Mesothelial cell of epicardium (in vitro differentiated cells): ENCODE measurements at regions not wholly inside any gene's neighbourhood (a gene's known extent, or its start where the extent isn't known, plus 50 kb on each side); places are given as distances from the start of the nearest gene placed in this dataset.

Experiments
- DNase-seq, 2 experiments: peaks; one replicate each; pipeline ENCODE4 v3.0.0; 2021; ENCODE audit warnings: low spot score in 2 of 2; ENCODE audit not compliant: unreplicated experiment in 2 of 2
- H3K27ac Mint-ChIP-seq: 2 replicates; pipeline ENCODE4 v1.8.0; 2021; ENCODE audit warnings: mixed read lengths
- H3K27me3 Mint-ChIP-seq: 2 replicates; pipeline ENCODE4 v1.8.0; 2021; ENCODE audit warnings: low read depth, mixed read lengths
- H3K36me3 Mint-ChIP-seq: 2 replicates; pipeline ENCODE4 v1.8.0; 2021; ENCODE audit warnings: mixed read lengths
- H3K4me1 Mint-ChIP-seq: 2 replicates; pipeline ENCODE4 v1.8.0; 2021; ENCODE audit warnings: mixed read lengths
- H3K4me3 Mint-ChIP-seq: 2 replicates; pipeline ENCODE4 v1.8.0; 2021; ENCODE audit warnings: mild to moderate bottlenecking, moderate library complexity, mixed read lengths
- H3K9me3 Mint-ChIP-seq: 2 replicates; pipeline ENCODE4 v1.8.0; 2021; ENCODE audit warnings: mixed read lengths
- TF ChIP-seq, protein P1 (sequence below): fragments of 200-600 bp; sonication (generic); IDR thresholded peaks from one replicate; pipeline ENCODE4 v1.5.0; 2021; ENCODE audit warnings: antibody characterized with exemption; ENCODE audit not compliant: unreplicated experiment

DNA sequence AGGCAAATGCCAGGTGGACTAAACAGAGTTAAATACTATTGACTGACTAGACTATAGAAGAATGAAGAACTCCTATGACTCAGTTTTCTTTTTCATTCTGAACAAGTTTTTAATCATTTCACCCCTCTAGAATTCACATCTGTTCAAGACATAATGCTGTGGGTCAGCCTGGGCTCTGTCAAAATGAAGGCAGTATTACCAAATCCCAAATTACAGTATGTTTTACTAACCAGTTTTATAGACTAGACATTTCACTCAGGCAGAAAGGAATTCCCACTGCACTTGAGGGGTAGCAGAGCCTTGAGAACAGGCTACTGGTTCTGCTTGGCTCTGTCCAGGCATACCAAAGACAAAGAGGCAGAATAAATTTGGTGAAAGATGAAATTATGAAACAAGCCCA, 511.7 kb downstream of the EPHA4 start:
- Mint-ChIP-seq H3K9me3 (peaks cover 20% of the 10 kb centered on the region), H3K4me3 (no peak overlapping the region), H3K27me3 (no peaks in the 10 kb centered on the region), H3K36me3 (peaks cover 4% of the 10 kb centered on the region), H3K27ac (no peak overlapping the region), H3K4me1 (peaks cover 5% of the 10 kb centered on the region)
- DNase-seq = no peak
- TF ChIP-seq, protein P1, sequence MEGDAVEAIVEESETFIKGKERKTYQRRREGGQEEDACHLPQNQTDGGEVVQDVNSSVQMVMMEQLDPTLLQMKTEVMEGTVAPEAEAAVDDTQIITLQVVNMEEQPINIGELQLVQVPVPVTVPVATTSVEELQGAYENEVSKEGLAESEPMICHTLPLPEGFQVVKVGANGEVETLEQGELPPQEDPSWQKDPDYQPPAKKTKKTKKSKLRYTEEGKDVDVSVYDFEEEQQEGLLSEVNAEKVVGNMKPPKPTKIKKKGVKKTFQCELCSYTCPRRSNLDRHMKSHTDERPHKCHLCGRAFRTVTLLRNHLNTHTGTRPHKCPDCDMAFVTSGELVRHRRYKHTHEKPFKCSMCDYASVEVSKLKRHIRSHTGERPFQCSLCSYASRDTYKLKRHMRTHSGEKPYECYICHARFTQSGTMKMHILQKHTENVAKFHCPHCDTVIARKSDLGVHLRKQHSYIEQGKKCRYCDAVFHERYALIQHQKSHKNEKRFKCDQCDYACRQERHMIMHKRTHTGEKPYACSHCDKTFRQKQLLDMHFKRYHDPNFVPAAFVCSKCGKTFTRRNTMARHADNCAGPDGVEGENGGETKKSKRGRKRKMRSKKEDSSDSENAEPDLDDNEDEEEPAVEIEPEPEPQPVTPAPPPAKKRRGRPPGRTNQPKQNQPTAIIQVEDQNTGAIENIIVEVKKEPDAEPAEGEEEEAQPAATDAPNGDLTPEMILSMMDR = no peak

DNA sequence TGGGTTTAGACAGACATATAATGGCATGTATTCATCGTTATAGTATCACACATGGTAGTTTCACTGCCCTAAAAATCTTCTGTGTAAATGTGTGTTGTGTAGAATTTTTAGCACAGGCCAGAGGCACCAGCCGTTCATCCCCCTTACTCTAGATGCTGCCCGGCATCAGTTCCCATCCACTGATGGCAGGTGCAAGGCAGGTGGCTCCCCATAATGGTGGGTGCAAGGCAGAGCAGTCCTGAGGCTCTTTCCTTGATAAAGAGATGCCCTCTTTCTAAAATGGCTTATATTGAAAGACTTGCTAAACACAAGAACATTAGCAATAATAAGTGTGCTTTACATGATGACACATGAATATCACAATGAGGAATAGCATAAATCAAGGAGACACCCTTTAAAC, 508.5 kb downstream of the EPHA4 start:
- Mint-ChIP-seq H3K27me3 (no peaks in the 10 kb centered on the region), H3K4me1 (peaks cover 7% of the 10 kb centered on the region), H3K4me3 (no peak overlapping the region), H3K27ac (no peak overlapping the region), H3K36me3 (no peaks in the 10 kb centered on the region), H3K9me3 (peaks cover 7% of the 10 kb centered on the region)
- TF ChIP-seq, protein P1 = no peak
- no peak for DNase-seq

DNA sequence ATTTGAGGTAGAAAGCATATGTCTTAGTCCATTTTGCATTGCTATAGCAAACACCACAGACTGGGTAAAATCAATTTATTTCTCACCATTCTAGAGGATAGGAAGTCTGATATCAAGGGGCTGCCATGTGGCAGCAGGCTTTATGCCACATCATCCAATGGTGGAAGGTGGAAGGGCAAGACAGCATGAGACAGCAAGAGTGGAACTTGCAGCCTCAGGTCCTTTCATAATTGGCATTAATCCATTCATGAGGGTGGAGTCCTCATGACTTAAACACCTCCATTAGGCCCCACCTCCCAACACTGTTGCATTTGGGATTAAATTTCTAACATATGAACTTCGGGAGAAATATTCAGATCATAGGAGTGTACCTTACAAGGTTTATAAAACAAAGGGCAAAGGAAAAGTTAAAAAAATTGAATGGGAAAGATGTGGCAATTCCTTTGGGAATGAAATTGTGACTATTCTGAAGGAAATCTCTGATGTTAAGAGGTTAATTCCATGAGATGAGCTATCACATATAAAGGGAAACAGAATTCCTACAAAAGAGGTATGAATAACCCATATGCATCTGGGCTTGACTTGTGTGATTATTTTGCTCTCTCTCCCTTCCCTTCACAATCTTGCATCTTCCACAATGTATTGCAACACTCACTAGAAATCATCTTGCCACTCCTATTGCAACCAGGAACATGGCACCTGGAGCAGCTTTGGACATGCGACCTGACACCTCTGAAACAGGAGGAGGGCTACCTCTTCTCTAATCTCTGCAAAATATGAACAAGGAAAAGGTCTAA, 507.8 kb downstream of the EPHA4 start:
- TF ChIP-seq, protein P1 = no peak
- H3K9me3 Mint-ChIP-seq = peaks cover 6% of the 10 kb centered on the region
- H3K27me3 Mint-ChIP-seq = no peaks in the 10 kb centered on the region
- no peak overlapping the region for H3K27ac Mint-ChIP-seq
- H3K36me3 Mint-ChIP-seq = no peaks in the 10 kb centered on the region
- DNase-seq = no peak
- H3K4me1 Mint-ChIP-seq = peaks cover 7% of the 10 kb centered on the region
- no peak overlapping the region for H3K4me3 Mint-ChIP-seq

DNA sequence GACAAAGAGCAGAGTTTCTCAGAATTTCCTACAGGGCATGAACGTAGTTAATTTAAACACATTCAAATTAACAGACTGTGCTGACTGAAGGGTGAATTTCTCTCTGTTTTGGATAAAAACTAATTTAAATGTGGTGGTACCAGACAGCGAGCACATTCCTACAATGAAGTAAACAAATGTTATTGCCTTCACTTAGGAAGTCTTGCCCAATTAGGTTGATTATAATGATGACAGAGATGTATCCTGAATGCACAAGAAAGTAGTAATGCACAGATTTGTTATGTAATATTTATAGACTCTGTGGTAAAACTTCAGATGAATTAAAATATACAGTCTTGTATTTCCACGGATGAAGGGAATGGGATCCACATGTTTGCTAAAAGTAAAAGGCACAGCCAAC, 507.2 kb downstream of the EPHA4 start:
- TF ChIP-seq, protein P1 = no peak
- no peak overlapping the region for H3K4me3 Mint-ChIP-seq
- H3K9me3 Mint-ChIP-seq = peaks cover 6% of the 10 kb centered on the region
- peaks cover 7% of the 10 kb centered on the region for H3K4me1 Mint-ChIP-seq
- no peaks in the 10 kb centered on the region for H3K36me3 Mint-ChIP-seq
- H3K27ac Mint-ChIP-seq = no peak overlapping the region
- H3K27me3 Mint-ChIP-seq = no peaks in the 10 kb centered on the region
- no peak for DNase-seq

DNA sequence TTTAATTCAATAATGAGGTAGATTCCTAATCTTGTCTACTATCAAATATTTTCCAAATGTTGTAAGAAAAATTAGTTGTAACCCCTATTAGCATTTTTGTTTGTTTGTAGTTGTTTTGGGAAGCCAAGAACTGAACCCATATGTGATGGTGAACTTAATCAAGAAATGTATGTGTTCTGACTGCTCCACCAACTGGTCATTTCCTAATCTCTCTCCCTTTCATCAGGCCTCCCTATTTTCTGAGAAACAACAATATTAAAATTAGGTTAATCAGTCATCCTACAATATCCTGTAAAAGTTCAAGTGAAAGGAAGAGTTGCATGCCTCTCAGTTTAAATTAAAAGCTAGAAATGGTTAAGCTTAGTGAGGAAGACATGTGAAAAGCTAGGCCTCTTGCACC, 504.0 kb downstream of the EPHA4 start:
- TF ChIP-seq, protein P1 = no peak
- Mint-ChIP-seq H3K4me3 (no peak overlapping the region), H3K4me1 (peaks cover 3% of the 10 kb centered on the region), H3K27ac (no peak overlapping the region), H3K9me3 (peaks cover 29% of the 10 kb centered on the region), H3K27me3 (no peaks in the 10 kb centered on the region), H3K36me3 (peaks cover 12% of the 10 kb centered on the region)
- DNase-seq = no peak

DNA sequence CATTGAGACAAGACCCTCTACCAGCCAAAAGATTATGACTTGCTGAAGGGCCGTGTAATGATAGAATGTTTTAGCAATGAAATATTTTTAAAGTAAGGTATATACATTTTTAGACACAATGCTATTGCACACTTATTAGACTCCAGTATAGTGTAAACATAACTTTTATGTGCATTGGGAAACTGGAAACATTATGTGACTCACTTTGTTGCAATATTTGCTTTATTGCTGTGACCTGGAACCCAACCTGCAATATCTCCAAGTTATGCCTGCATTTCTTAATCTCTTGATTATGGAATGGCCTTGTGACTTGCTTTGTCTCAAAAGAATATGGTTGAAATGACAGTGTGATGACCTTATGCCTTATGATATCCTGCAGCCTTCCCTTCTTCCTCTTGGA, 502.0 kb downstream of the EPHA4 start:
- Mint-ChIP-seq H3K4me1 (peaks cover 6% of the 10 kb centered on the region), H3K27ac (no peak overlapping the region), H3K9me3 (peaks cover 33% of the 10 kb centered on the region), H3K36me3 (peaks cover 12% of the 10 kb centered on the region), H3K4me3 (no peak overlapping the region), H3K27me3 (no peaks in the 10 kb centered on the region)
- TF ChIP-seq, protein P1 = no peak
- no peak for DNase-seq
